Colon (tissue), 2 donors: ENCODE measurements at regions not wholly inside any gene's neighbourhood (a gene's known extent, or its start where the extent isn't known, plus 50 kb on each side); places are given as distances from the start of the nearest gene placed in this dataset.

ENCODE experiments used
- FAIRE-seq: peaks from 2 replicates; lab custom pipeline; 2012; peaks lifted over from hg19 to GRCh38; lab: Jason Lieb, UNC
- donor health status: control.
- donor health status: control.

- FAIRE-seq, result no peak
Observed at GRCh38 chr4:183563874-183564273, 59.0 kb downstream of the ING2 start.

DNA sequence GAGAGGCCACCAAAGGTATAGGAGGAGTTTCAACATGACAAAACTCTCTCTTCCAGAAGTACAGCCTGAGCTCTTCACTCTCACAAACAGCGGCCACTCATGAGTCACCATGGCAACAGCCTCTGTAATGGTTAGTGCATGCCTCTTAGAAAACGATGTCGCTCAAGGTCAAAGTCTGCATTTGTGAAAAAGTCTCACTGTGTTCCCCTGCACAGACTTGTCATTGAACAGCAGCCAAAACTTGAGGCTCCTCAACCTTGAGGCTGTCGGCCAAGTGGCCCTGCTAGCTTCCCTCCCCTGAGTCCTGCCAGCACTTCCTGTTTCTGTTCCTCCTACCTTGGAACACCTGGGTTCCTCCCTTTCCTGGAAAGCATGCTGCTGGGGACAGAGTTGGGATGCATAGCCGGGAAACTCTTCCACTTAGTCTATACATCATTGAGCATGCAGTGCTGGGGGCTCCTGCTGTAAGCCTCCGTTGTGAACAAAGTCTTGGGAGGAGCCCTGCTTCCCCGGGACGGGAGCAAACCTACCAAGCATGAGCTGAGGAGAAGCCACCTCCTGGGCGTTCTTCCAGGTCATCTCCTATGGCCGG is 66.6 kb downstream of the ING2 start:
- FAIRE-seq, result no peak

- no peak for FAIRE-seq
Observed at GRCh38 chr4:183576701-183577404, 72.0 kb downstream of the ING2 start.

GRCh38 chr4:183580370-183580769 is 75.5 kb downstream of the ING2 start:
- no peak for FAIRE-seq

GRCh38 chr4:183580849-183581248 is 76.0 kb downstream of the ING2 start:
- peak; percentile 70 for FAIRE-seq

DNA sequence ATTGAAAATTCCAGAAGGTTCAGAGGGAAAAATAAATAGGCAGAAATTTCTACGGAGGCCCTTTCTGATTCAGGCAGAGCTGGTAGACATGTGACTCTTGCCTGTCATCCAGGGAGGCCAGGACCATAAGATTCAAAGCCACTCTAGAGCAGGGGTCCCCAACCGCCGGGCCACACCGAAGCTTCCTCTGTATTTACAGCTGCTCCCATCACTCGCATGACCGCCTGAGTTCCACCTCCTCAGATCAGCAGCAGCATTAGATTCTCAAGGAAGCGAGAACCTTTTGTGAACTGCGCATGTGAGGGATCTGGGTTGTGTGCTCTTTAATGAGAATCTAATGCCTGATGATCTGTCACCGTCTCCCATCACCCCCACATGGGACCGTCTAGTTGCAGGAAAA is 72.2 kb downstream of the RWDD4 start:
- no peak for FAIRE-seq

GRCh38 chr4:183588169-183588675 is 70.8 kb downstream of the RWDD4 start:
- FAIRE-seq, result no peak

- FAIRE-seq, result no peak
Observed at GRCh38 chr4:183588691-183589090, 70.3 kb downstream of the RWDD4 start.

DNA sequence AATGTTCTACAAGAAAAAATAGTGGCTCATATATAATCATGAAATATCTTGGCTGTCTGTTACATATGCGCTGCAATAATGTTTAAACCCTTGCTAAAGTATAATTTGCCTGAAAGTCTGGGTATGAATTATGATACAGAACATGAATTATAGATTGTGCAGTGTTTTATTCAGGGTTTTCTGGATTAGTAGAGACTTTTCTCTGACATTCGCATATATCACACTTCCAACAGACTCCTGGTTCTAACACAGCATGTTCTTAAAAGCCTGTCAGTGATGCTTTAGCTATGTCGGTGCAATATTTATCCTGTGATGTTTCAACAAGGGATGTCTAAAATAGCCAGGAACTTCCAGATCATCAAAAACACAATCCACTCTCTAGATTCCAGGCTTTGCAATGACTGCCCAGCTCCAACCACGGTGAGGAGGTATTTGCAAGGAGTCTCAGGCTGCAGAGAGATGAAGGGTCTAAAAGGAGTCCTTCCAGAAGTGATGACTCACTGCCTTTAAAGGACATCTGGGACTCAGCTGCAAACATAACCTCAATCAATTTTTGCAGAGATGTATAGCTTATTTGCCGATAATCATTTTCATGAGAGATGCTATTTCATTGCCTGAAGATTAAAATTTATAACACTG is 69.4 kb downstream of the RWDD4 start:
- no peak for FAIRE-seq
